ENCODE measurements at regions not wholly inside any gene's neighbourhood (a gene's known extent, or its start where the extent isn't known, plus 50 kb on each side); places are given as distances from the start of the nearest gene placed in this dataset.

- no peaks in the 10 kb centered on the region for H3K36me3 ChIP-seq (ENCODE audit: control insufficient read depth in 2 of 2, extremely low read depth in 1 of 2, insufficient read depth in 2 of 2, low read length in 2 of 2)
- intact Hi-C loops (cut with micrococcal nuclease) = no loop called here
- dilution Hi-C loops (cut with MboI; ENCODE audit: extremely low pct_ligation_motif_present, low sequenced_read_pairs) = no loop called here
- H3K9me1 ChIP-seq (replicated peaks; ENCODE audit: control insufficient read depth, extremely low read depth, insufficient read depth, low read length) = no peaks in the 10 kb centered on the region
- no peaks in the 10 kb centered on the region for H3K79me2 ChIP-seq (ENCODE audit: control insufficient read depth, insufficient read depth, low read length)
- TF ChIP-seq POLR2A (IDR thresholded peaks at IDR 0.05; ENCODE audit: low read depth, low read length) (no peak), FOS (IDR thresholded peaks at IDR 0.05; ENCODE audit: borderline replicate concordance, insufficient read depth, low read length) (no peak), MAX (IDR thresholded peaks at IDR 0.05; ENCODE audit: insufficient read depth, insufficient read length) (no peak), EZH2 (IDR thresholded peaks at IDR 0.05; ENCODE audit: borderline replicate concordance, low read depth, low read length, severe bottlenecking) (no peak), POLR2AphosphoS5 (IDR thresholded peaks at IDR 0.05; ENCODE audit: insufficient read depth, low read depth, low read length) (no peak), CTCF (IDR thresholded peaks at IDR 0.05; ENCODE audit: extremely low read depth in 1 of 2, insufficient read depth in 1 of 2, low read depth in 1 of 2, low read length in 2 of 2) (no peak)
- no TSS peak for BruUV-seq (replicated peaks)
- H3K27ac ChIP-seq (ENCODE audit: insufficient read depth, low read depth, low read length) = no peak overlapping the region
- H2AFZ ChIP-seq (ENCODE audit: low read depth, low read length) = no peak overlapping the region
- no peak overlapping the region for H3K4me3 ChIP-seq (replicated peaks in 1 of 3; ENCODE audit: insufficient read depth in 1 of 3, low read depth in 1 of 3, low read length in 3 of 3)
- H3K27me3 ChIP-seq (ENCODE audit: control insufficient read depth in 2 of 2, insufficient read depth in 2 of 2, low read length in 2 of 2) = no peaks in the 10 kb centered on the region
- H3K9ac ChIP-seq (replicated peaks; ENCODE audit: extremely low read depth, insufficient read depth, low read length) = no peak overlapping the region
- H3K9me3 ChIP-seq (replicated peaks; ENCODE audit: control insufficient read depth, insufficient read depth, low read length) = no peaks in the 10 kb centered on the region
- DNase-seq (ENCODE audit: low read depth, low spot score) (no peak), FAIRE-seq (no peak)
- CTCF ChIA-PET = no interaction called here
- no peaks in the 10 kb centered on the region for H3K4me1 ChIP-seq (ENCODE audit: control insufficient read depth, extremely low read depth, insufficient read depth, low read length)
- POLR2A ChIA-PET = no interaction called here
- H4K20me1 ChIP-seq (replicated peaks; ENCODE audit: control insufficient read depth, extremely low read depth, insufficient read depth, low read length) = no peaks in the 10 kb centered on the region
- no peak overlapping the region for H3K4me2 ChIP-seq (ENCODE audit: insufficient read depth, low read length)
Observed at GRCh38 chr10:9028231-9028630, 973.7 kb downstream of the GATA3 start.

- Histone ChIP-seq H3K9me1 (replicated peaks; ENCODE audit: control insufficient read depth, extremely low read depth, insufficient read depth, low read length) (no peaks in the 10 kb centered on the region), H3K36me3 (ENCODE audit: control insufficient read depth in 2 of 2, extremely low read depth in 1 of 2, insufficient read depth in 2 of 2, low read length in 2 of 2) (no peaks in the 10 kb centered on the region), H3K4me1 (ENCODE audit: control insufficient read depth, extremely low read depth, insufficient read depth, low read length) (no peaks in the 10 kb centered on the region), H2AFZ (ENCODE audit: low read depth, low read length) (no peak overlapping the region), H3K9me3 (replicated peaks; ENCODE audit: control insufficient read depth, insufficient read depth, low read length) (no peaks in the 10 kb centered on the region), H4K20me1 (replicated peaks; ENCODE audit: control insufficient read depth, extremely low read depth, insufficient read depth, low read length) (no peaks in the 10 kb centered on the region), H3K79me2 (ENCODE audit: control insufficient read depth, insufficient read depth, low read length) (no peaks in the 10 kb centered on the region), H3K27me3 (ENCODE audit: control insufficient read depth in 2 of 2, insufficient read depth in 2 of 2, low read length in 2 of 2) (no peaks in the 10 kb centered on the region), H3K27ac (ENCODE audit: insufficient read depth, low read depth, low read length) (no peak overlapping the region), H3K4me2 (ENCODE audit: insufficient read depth, low read length) (no peak overlapping the region), H3K9ac (replicated peaks; ENCODE audit: extremely low read depth, insufficient read depth, low read length) (no peak overlapping the region), H3K4me3 (replicated peaks in 1 of 3; ENCODE audit: insufficient read depth in 1 of 3, low read depth in 1 of 3, low read length in 3 of 3) (no peak overlapping the region)
- DNase-seq (ENCODE audit: low read depth, low spot score) = no peak
- ChIA-PET CTCF (interaction anchor here (1.0 to 1.1 kb wide), 2 partner anchors 25 to 71 kb away, joined by 3 read pairs; no protein-coding TSS in a partner anchor), POLR2A (no interaction called here)
- intact Hi-C loops (cut with micrococcal nuclease) (no loop called here), dilution Hi-C loops (cut with MboI; ENCODE audit: extremely low pct_ligation_motif_present, low sequenced_read_pairs) (no loop called here)
- no TSS peak for BruUV-seq (replicated peaks)
- no peak for FAIRE-seq
- TF ChIP-seq FOS (IDR thresholded peaks at IDR 0.05; ENCODE audit: borderline replicate concordance, insufficient read depth, low read length) (no peak), MYC (IDR thresholded peaks at IDR 0.05; ENCODE audit: low read depth, low read length) (no peak), MAX (IDR thresholded peaks at IDR 0.05; ENCODE audit: insufficient read depth, insufficient read length) (no peak), POLR2AphosphoS5 (IDR thresholded peaks at IDR 0.05; ENCODE audit: insufficient read depth, low read depth, low read length) (no peak), GATA2 (IDR thresholded peaks at IDR 0.05; ENCODE audit: insufficient read depth, insufficient read length, low read depth, low read length) (no peak), EZH2 (IDR thresholded peaks at IDR 0.05; ENCODE audit: borderline replicate concordance, low read depth, low read length, severe bottlenecking) (no peak), CTCF (IDR thresholded peaks at IDR 0.05; ENCODE audit: extremely low read depth in 1 of 2, insufficient read depth in 1 of 2, low read depth in 1 of 2, low read length in 2 of 2) (no peak), JUN (IDR thresholded peaks at IDR 0.05; ENCODE audit: borderline replicate concordance, insufficient read depth, insufficient read length, low read depth) (no peak), POLR2A (IDR thresholded peaks at IDR 0.05; ENCODE audit: low read depth, low read length) (no peak)
Observed at GRCh38 chr10:9035355-9035754, 980.9 kb downstream of the GATA3 start.

Data from endothelial cell of umbilical vein (primary cell).